HG03439 (cell line): ENCODE measurements at regions not wholly inside any gene's neighbourhood (a gene's known extent, or its start where the extent isn't known, plus 50 kb on each side); places are given as distances from the start of the nearest gene placed in this dataset.
"Not testable (repeated sequence)": the region's sequence is repeated elsewhere in the genome, so short reads cannot be mapped to it uniquely, and the experiment has no call there.

ENCODE experiments used
- ATAC-seq: cut with Tn5 transposase; IDR thresholded peaks from one replicate; pipeline ENCODE4 v1.9.1; 2021; ENCODE audit warnings: mild to moderate bottlenecking, moderate library complexity; ENCODE audit not compliant: unreplicated experiment

DNA sequence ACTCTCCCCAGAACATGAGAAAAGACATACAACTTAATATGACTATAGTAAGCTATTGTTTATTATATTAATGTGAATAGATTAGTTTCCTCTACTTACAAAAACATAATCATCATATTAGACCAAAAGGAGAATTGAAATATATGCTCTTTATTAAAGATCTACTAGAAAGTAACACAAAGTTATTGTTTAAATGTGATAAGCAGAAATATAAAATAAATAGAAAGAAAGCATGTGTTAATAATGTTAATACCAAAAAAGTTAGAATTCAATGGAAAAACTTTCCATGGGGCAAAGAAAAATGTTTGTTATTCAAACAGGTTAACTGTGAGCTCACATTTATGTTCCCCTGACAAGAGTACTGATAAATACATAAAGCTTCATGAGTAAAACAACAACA, 421.4 kb upstream of the UBE2E3 start:
- ATAC-seq = no peak

DNA sequence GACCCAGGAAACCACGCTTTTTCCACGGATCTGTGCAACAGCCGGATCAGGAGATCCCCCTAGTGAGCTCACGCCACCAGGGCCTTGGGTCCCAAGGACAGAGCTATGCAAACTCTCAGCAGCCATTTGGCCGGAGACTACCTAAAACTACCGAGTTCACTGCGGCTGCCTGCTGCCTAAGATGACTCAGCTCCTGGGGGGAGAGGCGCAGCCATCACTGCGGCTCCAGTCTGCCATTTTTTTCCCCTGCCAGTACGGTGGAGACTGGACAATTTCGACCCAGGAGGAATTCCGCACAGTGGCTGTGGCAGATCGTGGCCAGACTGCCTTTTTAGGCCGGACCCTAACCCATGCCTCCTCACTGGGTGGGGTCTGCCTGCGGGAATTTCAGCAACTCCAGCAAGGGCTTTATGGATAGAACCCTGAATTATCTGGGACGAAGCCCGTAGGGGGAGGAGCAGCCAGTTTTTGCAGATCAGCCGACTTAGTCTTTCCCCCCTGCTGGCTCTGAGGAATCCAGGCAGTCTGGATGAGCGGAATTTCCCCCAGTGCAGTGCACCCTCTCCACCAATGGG, 424.9 kb upstream of the UBE2E3 start:
- no peak for ATAC-seq

DNA sequence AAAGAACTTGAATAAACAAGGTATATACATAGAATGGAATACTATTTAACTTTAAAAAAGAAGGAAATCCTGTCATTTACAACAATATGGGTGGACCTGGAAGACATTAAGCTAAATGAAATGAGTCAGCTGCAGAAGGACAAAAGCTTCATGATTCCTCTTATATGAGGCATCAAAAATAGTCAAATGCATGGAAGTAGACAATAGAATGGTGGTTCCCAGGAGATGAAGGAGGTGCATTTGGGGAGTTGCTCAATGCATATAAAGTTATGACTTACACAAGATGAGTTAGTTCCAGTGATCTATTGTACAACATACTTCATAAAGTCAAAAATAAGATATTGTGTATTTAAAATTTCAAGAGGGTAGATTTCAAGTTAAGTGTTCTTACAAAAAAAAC, 426.1 kb upstream of the UBE2E3 start:
- no peak for ATAC-seq

DNA sequence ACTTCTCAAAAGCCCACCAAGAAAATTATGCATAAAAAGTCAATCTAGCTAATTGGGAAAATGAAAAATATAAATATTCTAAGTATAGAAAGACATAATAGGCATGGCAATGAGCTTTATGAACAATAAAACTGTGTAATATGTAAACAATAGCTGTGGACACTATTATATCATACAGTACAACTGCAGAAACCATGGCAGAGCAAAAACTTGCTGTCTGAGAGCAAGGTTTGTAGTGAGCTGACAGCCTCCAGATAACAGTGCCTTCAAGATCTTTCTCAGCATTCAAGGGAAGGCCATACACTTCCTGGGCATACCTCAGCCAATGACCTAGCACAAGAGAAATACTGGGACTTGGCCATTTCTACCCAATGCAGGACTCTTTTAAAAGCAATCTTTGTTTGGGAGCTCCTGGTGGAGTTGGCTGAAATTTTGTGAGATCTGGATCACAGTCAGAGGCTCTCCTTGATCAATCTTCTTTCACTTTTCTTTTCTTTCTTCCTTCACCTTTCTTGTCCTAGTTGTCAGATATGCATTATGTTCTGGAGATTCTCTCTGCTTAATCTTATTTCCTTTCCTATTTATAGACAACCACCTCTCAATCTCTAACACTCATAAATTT, 427.2 kb upstream of the UBE2E3 start:
- ATAC-seq = no peak

DNA sequence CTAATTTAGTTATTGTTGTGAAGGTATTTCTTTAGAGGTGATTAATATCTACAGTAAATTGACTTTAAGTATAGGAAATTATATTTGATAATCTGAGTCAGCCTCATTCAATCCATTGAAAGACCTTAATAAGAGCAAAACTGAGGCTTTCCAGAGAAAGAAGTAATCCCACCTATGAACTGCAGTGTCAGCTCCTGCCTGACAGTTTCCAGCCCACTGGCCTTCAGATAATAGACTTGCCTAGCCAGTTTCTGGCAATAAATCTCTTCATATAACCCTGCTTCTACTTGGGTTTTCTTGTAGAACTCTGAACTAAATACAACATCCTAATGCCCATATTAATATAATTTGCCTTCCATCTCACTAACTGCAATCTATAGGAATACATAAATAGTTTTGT, 437.9 kb upstream of the UBE2E3 start:
- no peak for ATAC-seq

DNA sequence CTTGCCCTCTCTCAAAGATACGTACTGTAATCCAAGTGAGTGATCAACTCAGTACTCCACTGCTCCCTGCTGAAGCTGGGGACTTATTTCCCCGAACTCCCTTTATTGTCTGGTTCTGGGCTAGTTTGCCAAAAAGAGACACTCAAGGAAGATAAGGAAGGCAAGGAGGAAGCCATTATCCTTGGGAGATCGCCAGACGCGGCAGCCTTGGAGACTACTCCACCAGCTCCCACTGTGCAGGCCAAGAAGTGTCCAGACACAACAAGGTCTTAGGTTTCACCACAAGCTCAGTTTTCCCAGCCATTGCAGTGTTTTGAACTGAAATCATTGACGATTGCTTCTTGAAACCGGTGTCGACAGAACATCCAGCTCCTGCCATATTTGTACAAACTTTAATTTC, 439.6 kb upstream of the UBE2E3 start:
- no peak for ATAC-seq

DNA sequence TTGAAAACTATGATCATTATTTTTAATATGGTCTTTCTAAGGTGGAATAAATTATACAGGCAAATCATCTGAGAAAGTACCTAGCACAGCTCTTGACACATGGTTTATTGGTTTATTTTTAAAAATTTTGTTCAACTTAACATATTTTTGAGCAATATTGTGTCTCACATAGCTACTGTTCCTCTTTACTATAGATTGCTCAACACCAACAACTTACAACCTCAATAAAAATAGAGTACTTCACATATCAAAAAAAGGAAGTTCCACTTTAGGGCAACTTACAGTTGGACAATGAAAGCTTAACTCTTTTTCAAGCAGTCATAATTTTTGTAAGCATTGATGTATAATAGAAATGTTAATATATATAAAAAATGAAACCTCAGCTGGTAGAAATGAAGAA, 440.9 kb upstream of the UBE2E3 start:
- no peak for ATAC-seq

DNA sequence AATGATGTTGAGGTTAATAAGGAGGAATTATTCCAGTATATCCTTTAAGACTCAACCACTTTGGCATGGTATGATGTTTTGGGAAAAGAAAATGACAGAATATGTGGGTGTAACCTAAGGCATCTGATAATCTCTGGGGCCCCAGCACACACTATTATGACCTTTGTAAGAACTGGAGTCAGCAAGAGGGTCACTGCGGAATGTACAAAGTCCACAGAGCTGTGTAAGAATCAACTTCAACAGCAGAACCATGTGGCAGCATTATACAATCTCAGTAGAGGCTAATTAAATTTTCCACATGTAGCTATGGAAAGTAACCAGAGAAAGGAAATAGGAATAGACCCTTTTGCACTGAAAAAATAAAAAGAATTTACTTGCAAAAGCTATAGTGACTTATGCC, 445.1 kb upstream of the UBE2E3 start:
- ATAC-seq = no peak

DNA sequence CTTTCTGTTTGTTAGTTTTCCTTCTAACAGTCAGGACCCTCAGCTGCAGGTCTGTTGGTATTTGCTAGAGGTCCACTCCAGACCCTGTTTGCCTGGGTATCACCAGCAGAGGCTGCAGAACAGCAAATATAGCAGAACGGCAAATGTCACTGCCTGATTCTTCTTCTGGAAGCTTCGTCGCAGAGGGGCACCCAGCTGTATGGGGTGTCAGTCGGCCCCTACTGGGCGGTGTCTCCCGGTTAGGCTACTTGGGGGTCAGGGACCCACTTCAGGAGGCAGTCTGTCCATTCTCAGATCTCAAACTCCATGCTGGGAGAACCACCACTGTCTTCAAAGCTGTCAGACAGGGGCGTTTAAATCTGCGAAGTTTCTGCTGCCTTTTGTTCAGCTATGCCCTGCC, 448.6 kb upstream of the UBE2E3 start:
- not testable (repeated sequence) for ATAC-seq

DNA sequence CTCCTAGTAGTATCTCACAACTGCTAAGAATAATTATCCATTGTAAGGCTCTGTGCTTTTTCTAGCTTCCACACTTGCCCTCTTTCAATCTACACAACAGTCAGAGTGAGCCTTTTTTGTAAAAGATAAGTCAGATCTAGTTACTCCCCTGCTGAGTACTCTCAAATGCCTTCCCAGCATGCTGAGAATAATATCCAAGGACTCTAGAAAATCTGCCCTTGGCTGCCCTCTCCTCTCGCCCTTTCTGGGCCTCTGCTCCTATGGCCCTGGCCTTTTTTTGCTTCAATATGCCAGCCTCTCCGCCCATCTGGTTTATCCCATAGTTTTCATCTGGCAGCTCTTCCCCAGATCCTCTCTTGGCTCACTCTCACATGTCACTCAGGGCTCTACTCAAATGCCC, 455.9 kb upstream of the UBE2E3 start:
- ATAC-seq = no peak

DNA sequence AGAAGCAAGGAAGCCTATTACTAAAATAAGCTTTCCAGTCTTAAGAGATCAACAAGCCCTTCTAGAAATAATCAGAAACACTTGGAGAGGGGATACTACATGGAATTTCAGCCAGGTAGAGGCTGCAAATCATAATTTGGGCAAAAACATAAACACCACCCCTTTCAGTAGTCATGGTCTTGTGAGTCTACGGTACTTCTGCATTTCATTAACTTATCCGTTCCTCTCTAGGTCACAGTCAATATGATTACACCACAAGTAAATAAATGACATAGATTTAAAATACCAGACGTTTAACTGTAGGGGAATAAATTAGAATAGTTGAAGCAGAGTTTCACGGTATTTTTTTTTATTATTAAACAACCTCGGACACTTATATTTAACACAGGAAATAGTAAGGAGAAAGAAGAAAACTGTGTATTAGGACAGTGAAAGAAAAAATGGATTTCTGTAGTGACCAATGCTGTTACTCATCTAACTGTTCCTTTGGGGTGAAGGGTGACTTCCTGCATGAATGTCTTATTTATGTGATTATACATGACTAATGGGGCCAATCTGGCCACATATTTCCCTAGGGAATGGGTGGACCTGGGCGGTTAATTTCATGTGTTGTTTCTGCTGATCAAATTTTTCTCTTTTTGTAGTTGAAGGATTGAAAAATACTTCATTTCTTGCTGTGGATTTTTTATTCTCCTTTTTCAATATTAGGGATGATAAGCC, 456.6 kb upstream of the UBE2E3 start:
- no peak for ATAC-seq

DNA sequence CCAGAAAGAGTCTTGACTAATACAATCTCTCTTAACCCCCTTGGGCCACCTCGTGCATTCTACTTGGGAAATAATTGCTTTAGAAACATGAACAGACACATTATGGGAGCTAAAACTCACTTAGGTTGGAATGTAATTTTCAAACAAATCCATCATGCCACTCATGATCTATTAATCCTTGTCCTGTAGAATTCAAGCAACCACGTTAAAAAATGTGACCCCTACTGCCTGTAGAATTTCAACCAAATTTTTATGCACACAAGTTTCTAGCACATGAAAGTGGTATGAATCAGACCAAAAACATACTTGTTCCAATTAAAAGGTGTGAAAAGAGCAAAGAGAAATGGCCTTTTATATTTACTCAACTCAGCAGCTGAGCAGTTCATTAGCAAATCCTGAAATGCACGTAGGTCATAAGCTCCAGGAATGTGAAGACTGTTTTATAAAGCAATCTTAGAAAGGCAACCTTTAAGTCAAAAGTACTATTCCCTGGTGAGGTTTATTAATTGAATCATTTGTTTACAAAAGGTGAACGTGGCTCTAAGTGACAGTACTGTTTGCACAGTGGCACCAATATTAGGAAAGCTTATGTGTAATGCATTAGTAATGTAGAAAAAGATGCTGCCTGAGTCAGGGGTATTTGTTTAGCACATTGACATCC, 459.4 kb upstream of the UBE2E3 start:
- ATAC-seq = no peak

DNA sequence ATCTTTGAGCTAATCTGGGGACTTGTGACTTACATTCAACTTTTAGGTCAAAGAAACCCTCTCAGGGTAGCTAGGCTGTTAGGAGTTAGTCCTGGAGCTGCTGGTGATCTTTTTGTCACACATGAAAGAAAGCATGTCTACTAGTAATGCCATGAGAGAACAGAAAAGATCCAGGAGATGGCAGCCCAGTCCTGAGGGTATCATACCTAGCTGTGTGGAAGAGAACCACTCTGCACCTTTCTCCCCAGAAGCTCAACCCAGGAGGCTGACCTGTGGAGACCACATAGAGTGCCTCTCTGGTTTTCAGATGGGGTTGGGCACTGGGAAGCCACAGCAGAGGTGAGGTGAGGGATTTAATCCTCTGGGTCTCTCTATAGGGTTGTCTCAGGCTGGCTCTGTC, 460.2 kb upstream of the UBE2E3 start:
- ATAC-seq = no peak

DNA sequence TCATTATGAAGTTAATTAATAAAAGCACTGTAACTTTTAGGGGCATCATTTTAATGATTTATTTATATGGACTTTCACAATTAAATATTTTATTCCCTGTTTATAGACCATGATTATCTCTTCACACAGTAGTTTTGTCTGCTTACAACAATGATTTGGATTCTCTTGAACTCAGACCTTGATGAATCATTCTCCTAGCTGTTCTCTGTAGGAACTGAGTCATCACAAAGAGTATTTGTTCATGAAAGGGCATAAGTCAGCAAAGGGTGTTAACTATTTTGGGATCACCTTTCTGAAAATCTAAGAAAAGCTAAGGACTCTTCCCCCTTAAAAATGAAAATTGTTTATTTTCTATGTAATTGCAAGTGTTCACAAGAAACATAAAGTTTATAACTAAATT, 461.1 kb upstream of the UBE2E3 start:
- ATAC-seq = no peak

DNA sequence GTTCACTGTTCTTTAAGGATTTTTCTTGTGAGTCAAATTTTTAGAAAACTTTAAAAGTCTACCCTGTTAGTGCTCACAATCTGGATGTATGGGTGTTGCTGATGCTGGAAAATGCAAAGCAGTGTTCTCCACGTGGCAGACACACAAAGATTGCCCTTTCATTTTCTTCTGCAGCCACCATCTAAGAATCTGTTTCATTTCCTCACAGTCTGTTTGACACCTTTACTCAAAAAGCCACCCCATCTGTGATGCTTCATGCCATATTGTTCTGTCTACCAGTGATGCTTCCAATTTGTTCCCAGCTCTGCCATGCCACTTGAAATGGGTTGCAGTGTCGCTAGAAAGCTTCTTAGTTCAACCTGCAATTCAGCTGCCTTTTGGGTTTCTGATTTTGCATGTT, 464.2 kb upstream of the UBE2E3 start:
- ATAC-seq = peak; percentile 53

DNA sequence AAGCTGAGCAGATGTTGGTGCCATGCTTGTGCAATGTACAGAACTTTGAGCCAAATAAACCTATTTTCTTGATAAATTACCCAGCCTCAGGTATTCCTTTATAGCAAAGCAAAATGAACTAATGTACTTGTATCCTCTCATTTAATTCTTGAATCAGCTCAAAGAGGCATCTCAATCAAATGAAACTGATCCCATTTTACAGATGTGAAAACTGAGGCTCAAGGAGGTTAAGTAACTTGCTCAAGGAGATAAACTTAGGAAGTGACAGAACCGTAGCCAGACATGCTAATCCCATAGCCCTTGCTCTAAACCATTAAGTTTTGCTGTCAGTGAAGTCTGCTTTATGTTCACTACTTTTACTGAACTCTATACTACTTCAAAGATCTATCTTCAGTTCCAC, 467.0 kb upstream of the UBE2E3 start:
- ATAC-seq = no peak

DNA sequence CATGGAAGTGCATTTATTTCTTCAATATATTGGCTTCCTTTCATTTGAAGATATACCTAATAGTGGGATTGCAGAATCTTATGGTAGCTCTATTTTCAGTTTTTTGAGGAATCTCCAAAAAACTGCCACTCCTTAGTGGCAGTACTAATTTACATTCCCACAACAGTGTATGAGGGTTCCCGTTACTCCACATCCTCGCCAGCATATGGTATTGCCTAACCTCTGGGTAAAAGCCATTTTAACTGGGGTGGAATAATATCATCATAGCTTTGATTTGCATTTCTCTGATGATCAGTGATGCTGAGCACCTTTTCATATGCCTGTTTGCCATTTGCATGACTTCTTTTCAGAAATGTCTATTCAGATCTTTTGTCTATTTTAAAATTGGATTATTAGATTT, 471.9 kb upstream of the UBE2E3 start:
- no peak for ATAC-seq

DNA sequence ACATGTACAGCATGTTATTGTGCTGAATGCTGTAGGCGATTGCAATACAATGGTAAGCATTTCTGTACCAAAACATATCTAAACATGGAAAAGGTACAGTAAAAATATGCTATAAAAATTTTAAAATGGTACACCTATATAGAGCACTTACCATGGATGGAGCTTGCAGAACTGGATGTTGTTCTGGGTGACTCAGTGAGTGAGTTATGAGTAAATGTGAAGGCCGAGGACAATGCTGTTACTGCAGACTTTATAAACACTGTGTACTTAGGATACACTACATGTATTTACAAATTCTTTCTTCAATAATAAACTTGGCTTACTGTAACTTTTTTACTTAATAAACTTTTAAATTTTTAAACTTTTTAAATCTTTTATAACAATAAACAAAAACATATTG, 473.4 kb upstream of the UBE2E3 start:
- ATAC-seq = no peak

DNA sequence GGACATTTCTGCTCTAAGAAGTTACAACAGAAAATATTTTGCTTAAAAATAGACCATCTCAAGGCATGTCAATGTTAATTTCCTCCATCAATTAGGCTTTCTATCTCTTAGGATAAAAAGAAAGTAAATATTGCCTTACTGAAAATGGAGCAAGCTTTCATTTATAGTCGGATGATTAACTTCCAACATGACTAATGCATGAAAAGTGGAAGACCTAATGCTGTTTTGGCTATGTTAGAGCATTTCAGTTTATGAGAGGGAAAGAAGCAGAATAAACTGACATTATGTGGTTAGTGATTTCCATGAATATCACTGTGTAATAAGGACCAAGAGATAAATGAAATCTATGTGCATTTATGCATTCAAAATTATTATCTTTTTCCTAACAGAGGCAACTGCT, 475.2 kb upstream of the UBE2E3 start:
- no peak for ATAC-seq

DNA sequence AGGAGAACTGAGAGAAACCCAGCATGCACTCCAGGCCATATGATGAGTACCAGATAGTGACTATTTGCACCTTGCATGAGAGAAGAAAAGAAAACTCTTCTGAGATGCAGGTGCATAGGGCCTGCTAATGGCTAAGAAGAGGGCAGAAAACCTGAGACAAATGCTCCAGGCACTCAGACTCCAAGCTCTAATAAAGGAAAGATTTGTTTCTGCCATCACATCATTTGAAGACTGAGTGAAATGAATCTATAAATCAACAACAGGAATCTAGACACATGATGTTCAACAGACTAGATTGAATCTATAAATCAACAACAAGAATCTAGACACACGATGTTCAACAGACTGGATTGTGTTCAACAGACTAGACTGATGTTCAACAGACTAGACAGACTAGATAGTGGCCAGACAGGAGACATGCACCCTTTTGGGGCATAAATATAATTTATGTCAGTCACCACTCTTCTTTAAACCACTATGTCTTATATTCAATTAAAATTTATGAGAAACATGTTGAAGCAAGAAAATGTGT, 482.7 kb upstream of the UBE2E3 start:
- no peak for ATAC-seq

DNA sequence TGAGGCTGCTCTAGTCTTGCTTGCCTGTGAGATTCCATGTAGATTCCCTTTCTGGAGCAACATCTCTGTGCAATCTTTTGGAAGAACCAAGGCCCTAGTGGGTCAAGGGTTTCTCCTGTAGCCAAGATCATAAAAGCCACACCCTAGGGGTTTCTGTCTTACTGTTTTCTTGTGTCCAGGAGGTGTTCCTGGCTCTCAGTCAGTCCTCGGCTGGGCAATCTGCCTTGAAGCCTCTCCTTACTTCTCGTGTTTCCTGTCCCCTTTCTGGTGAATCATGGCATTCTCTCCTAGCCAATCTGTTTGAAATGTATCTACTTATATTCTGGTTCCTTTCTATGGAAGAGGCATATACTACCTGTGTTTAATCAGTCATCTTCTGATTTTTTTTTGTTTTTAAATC, 484.8 kb upstream of the UBE2E3 start:
- ATAC-seq = no peak

DNA sequence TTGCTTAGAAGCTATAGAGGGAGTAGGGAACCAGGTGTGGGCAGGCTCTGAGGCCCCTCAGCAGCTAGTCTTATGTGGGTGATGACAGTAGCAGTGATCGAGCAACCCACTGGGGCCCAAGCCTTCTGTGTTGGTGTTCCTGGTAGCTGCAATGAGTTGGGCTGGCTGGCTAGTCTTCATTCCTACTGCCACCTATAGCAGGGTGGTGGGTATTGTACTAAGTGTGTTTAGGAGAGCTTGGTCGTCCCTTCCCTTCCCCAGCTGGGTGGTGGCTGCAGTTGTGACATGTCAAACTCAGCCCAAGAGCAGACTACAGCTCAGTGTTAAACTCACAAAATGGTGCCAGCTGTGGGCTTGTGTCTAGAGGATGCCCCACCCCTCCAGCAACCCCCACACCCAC, 486.1 kb upstream of the UBE2E3 start:
- ATAC-seq = no peak
